ENCODE measurements at regions not wholly inside any gene's neighbourhood (a gene's known extent, or its start where the extent isn't known, plus 50 kb on each side); places are given as distances from the start of the nearest gene placed in this dataset.

DNA sequence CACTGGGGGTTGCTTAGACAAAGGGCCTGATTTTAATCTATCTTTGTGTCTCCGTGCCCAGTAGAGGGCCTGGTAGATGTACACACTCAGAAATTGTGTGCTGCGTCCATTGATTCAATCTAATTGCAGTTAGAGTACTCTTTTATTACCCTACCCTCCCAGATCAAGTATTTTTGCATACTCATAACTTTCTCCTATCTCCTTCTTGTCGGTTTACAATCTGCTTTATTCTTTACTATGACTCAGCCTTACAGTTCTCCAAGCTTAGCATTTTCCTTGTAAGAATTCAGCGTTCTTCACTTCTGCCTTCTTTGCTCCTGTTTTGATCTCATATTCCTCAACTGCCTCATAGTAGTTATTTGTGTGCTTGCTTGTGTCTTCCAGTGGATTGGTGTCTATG, 124.5 kb upstream of the ARRDC4 start:
- TF ChIP-seq, protein P1, sequence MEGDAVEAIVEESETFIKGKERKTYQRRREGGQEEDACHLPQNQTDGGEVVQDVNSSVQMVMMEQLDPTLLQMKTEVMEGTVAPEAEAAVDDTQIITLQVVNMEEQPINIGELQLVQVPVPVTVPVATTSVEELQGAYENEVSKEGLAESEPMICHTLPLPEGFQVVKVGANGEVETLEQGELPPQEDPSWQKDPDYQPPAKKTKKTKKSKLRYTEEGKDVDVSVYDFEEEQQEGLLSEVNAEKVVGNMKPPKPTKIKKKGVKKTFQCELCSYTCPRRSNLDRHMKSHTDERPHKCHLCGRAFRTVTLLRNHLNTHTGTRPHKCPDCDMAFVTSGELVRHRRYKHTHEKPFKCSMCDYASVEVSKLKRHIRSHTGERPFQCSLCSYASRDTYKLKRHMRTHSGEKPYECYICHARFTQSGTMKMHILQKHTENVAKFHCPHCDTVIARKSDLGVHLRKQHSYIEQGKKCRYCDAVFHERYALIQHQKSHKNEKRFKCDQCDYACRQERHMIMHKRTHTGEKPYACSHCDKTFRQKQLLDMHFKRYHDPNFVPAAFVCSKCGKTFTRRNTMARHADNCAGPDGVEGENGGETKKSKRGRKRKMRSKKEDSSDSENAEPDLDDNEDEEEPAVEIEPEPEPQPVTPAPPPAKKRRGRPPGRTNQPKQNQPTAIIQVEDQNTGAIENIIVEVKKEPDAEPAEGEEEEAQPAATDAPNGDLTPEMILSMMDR (IDR thresholded peaks at IDR 0.05; ENCODE audit: low read depth, low read length): no peak
- TF ChIP-seq EZH2phosphoT487 (IDR thresholded peaks at IDR 0.05; ENCODE audit: low read depth): no peak

All from OCI-LY3 (cell line).